Left colon (tissue), 2 donors: ENCODE measurements at regions not wholly inside any gene's neighbourhood (a gene's known extent, or its start where the extent isn't known, plus 50 kb on each side); places are given as distances from the start of the nearest gene placed in this dataset.
"Not testable (repeated sequence)": the region's sequence is repeated elsewhere in the genome, so short reads cannot be mapped to it uniquely, and the experiment has no call there.

ENCODE experiments used
- ATAC-seq: fragments of 200-7000 bp; cut with Tn5 transposase; one replicate; pipeline ENCODE4 v1.9.1; 2020; ENCODE audit warnings: mild to moderate bottlenecking, moderate library complexity
- DNase-seq, 2 donors: peaks; one replicate each; pipeline ENCODE4 v3.0.0-alpha.2; 2020
- intact Hi-C, 2 donors: fragments of 100-400 bp; cut with DNase I in 1 of 2; cut with micrococcal nuclease in 1 of 2; formaldehyde crosslinking; loops; one replicate each; pipeline versions ENCODE4 v1.11.2 to v1.14.0; 2022; cut with DNase I, micrococcal nuclease
- donor health status: DM: no; HTN: no; CAD: no.
- donor health status: DM: yes; HTN: yes; CAD: no.

GRCh38 chr1:29390491-29391361, 154.4 kb downstream of the PTPRU start:
- no peak for DNase-seq
- no peak for ATAC-seq
- intact Hi-C loops = no loop called here

DNA sequence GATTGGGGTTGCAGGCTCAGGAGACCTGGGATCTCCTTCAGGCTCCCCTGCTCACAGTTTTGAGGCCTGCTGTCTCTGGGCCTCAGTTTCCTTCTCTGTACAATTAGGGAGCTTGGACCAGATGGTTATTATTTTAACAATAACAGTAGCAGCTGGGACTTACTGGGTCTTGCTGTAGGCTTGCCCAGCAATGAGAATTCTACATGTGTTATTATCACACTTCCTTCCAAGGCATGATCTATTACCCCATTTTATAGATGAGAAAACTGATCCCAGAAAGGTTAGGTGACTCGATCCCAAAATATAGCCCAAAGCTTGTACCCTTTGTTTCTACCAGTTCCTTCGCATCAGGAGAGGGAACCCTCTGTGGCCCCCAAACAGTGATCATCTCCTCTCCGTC, 153.8 kb downstream of the PTPRU start:
- ATAC-seq (no peak), DNase-seq (no peak)
- intact Hi-C loops = no loop called here

DNA sequence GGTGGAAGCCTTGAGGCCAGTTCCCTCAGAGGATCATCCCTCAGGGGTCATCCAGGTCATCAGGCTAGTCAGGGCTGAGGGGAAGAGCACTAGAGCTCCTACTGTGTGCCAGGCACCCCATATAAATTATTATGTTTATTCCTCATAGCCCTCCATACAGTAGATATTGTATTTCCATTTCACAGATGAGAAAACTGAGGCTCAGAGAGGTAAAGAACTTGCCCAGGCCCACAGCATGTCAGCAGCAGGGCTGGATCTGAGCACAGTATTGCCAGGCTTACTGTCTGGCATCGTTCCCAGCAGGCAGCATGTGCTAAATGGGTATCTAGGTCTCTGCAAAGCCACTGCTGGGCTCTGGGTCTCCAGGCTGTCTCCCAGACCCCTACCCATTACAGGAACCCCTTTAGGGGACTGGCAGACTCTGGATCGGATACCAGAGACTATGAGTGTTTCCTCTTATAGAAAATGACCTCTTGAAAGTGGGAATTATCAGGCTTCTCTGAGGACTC, 153.3 kb downstream of the PTPRU start:
- DNase-seq = no peak
- ATAC-seq = no peak
- intact Hi-C loops = no loop called here

- DNase-seq = no peak
- no peak for ATAC-seq
- intact Hi-C loops = no loop called here
Measured at GRCh38 chr1:29388884-29389283, 152.6 kb downstream of the PTPRU start.

DNA sequence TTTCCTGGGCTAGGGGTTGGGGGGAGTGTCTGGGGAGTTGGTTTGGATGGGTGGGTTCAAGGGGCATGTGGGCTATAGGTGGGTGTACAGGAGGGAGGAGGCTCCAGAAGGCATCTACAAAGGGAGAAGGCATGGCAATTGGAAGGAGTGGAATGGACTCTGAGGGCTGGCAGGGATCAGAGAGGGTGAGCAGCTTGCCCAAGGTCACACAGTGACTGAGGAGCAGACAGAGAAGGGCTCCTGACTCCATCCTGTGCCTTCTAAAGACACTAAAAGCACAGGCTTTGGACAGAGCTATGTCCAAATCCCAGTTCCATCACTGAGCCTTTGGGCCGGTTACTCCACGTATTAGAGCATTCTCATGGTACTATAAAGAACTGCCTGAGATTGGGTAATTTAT, 151.8 kb downstream of the PTPRU start:
- intact Hi-C loops = no loop called here
- no peak for DNase-seq

DNA sequence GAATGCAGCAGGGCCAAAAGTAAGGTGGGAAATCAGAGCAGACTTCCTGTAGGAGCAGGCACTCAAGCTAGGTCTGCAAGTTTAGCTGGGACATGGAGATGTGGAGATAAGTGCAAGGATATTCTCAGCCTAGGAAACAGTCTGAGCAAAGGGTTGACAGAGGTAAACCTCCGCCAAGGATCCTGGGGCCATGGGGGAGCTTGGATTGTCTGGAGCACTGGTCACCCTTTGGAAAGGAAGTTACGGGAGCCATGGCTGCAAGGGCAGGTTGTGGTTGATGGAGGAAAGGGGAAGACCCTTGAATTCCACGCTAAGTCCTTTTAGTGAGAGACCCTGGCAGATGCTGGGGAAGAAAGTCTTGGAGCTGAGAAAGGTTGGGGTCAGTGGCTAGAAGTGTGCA, 150.9 kb downstream of the PTPRU start:
- intact Hi-C loops = no loop called here
- ATAC-seq (no peak), DNase-seq (no peak)

More for the DNA sequence above, 151.8 kb downstream of the PTPRU start:
- no peak for ATAC-seq

- ATAC-seq = not testable (repeated sequence)
Measured at GRCh38 chr1:29386453-29386852, 150.1 kb downstream of the PTPRU start.

GRCh38 chr1:29385966-29386365, 149.6 kb downstream of the PTPRU start:
- intact Hi-C loops = no loop called here
- DNase-seq = no peak
- no peak for ATAC-seq

More at GRCh38 chr1:29386453-29386852, 150.1 kb downstream of the PTPRU start:
- intact Hi-C loops, DNase-seq: not testable (repeated sequence)

- DNase-seq (no peak), ATAC-seq (no peak)
- intact Hi-C loops = no loop called here
Measured at GRCh38 chr1:29384496-29385015, 148.2 kb downstream of the PTPRU start.

- ATAC-seq = no peak
- DNase-seq = no peak
- intact Hi-C loops = no loop called here
Measured at GRCh38 chr1:29383746-29384371, 147.5 kb downstream of the PTPRU start.

GRCh38 chr1:29382851-29383745, 146.8 kb downstream of the PTPRU start:
- ATAC-seq (no peak), DNase-seq (no peak)
- intact Hi-C loops = no loop called here

DNA sequence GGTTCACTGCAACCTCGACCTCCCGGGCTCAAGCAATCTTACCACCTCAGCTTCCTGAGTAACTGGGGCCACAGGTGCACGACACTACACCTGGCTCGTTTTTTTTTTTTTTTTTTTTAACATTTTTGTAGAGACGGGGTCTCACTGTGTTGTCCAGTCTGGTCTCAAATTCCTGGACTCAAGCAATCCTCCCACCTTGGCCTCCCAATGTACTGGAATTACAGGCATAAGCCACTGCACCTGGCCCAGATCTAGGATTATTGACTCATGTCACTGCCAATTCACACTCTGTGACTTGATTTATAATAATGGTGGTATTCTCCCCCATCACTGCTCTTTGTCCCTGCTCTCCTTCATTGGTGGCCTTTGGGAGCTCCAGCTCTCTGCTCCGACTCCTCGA, 145.1 kb downstream of the PTPRU start:
- DNase-seq (no peak), ATAC-seq (no peak)
- intact Hi-C loops = no loop called here

DNA sequence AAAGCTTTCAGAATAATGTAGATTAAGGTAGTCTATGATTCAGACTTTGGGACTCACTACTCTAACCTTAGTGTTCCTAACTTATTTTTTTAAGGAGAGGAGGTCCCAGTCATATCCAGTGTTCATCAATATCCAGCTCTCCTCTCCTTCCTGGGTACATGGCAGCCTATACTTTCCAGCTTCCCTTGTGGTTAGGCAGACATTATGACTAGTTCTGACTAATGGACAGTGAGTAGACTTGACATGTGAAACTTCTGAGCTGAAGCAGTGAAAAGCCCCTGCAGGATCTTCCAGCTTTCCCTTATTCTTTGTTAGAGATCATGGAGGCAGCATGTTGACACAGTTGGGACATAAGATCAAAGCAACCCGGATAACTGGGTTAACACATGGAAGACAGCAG, 144.2 kb downstream of the PTPRU start:
- ATAC-seq (no peak), DNase-seq (no peak)
- intact Hi-C loops = no loop called here

DNA sequence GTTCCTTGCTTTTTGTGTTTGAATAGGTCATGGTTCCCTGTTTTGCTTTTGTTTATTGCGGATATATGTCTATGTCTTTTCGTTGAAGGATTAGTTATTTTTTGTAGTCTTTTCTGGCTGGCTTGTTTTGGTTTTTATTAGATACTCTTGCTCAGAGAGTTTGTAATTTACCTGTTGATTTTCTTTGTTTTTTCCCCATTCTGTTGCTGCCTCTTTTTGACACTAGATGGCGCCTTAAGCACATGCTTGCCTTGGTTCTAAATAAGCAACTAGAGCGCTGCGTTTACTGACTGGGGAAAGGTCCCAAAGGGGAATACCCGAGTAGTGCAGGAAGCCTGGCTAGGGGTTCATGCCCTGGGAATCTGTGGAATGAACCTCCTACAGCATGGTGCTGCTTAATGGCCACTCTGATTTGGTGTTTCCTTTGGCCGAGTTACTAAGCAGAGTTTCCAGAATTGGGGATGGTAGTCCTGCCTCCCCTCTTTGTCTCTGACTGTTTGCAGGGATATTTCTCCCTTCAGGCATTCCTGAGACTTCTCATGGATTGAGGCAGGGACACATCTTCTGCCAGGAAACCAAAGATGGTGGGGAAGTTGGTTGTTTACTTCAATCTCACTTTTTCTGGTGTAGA, 143.2 kb downstream of the PTPRU start:
- DNase-seq (no peak), ATAC-seq (no peak)
- intact Hi-C loops = no loop called here
